HG02973 (cell line): ENCODE measurements at regions not wholly inside any gene's neighbourhood (a gene's known extent, or its start where the extent isn't known, plus 50 kb on each side); places are given as distances from the start of the nearest gene placed in this dataset.
"Not testable (repeated sequence)": the region's sequence is repeated elsewhere in the genome, so short reads cannot be mapped to it uniquely, and the experiment has no call there.

Experiments
- ATAC-seq: cut with Tn5 transposase; IDR thresholded peaks from one replicate; pipeline ENCODE4 v1.9.1; 2021; ENCODE audit warnings: moderate library complexity; ENCODE audit not compliant: unreplicated experiment

DNA sequence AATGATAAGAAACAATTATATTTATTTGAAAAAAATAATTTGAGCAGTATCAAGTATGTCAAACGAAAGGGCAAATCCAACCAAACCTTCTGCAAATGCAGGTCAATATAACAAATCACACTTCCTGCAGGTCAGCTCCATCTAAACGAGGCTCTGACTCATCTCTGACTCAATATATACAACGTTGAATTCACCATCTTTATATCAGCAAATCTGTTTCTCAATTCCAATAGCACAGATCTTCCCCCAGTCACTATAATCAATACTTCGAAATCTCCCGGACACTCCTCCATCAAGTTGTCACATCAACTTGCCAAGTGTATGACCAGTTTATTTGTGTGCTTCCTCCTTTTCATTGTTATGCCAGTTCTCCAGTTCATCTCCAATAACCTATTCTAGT is 388.9 kb downstream of the ZEB2 start:
- no peak for ATAC-seq

DNA sequence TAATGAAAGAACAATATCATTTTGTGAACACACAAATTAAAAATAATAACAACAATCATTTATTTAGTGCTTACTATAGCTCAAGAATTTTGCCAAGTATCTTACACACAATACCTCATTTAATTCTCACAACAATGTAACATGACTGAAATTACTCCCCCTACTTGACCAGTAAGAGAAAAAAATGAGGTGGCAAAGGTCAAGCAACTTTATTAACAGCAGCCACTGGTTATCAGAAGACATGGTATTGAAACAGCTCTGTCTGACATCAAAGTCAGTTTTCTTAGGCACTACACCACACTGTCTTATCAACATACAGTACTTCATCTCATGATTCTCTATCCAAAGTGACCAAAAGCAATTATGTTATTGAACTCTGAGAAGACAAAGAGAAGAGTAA is 389.4 kb downstream of the ZEB2 start:
- no peak for ATAC-seq

DNA sequence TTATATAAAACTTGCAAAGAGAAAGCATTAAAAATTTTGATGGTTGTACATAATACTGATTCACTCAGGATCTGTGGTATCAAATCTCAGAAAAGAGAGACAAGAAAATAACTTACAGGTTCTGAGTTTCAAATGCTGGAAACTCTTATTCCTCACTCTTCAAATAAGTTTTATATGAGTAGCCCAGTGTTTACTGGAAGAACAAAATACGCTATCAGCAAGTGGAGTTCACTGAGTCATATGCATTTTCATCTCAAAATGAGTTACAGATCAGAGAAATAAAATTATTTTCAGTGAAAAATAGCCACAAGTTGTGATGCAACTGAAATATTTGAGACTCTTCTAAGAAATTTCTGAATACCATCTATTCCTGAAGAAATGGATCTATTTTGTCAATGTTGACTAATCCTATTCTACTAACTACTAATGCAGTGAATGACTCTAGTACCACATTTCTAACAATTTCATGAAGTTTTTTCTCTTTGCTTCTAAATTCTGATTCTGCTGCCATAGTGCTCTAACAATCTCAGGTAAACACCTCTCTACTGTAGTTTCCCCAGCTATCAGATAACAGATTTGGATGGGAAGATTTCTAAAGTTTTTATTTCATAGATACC is 391.7 kb downstream of the ZEB2 start:
- no peak for ATAC-seq

GRCh38 chr2:144127693-144128092 is 392.2 kb downstream of the ZEB2 start:
- no peak for ATAC-seq

GRCh38 chr2:144126302-144126701 is 393.6 kb downstream of the ZEB2 start:
- ATAC-seq, result no peak

DNA sequence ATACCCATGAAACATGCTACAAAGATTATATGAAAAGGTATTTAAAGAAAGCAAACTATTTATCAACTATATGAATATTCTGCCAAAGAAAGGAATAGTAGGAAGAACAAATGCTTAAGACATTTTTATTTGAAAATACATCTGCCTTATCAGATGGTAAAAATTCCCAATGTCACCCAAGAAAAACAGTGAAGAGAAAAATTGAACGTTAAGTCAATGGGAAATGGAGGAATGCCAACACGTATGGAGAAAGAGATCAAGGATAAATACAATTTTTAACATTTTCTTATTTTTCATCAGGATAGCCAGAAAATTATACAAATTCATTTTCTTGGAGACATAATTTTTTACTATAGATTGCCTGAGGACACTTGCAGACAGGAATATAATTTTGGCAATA is 394.2 kb downstream of the ZEB2 start:
- ATAC-seq, result no peak

DNA sequence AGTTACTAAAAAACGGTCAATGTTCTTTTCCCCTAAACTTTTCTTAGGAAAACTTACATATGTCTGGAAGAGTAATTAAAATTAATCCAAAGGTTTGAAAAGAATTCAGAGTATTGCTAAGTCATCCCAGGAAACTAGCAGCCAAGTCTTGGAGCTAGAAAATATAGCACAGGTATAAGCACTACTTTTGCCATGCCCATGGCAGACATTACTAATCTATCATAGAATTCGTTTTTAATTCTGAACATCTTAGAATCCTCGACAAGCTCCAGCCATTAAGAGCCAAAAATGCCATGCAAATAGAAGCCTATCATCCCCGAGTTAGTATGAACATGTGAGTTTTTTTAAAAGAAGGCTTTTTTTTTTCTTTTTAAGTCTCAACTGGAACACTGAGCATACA is 395.0 kb downstream of the ZEB2 start:
- ATAC-seq, result no peak

DNA sequence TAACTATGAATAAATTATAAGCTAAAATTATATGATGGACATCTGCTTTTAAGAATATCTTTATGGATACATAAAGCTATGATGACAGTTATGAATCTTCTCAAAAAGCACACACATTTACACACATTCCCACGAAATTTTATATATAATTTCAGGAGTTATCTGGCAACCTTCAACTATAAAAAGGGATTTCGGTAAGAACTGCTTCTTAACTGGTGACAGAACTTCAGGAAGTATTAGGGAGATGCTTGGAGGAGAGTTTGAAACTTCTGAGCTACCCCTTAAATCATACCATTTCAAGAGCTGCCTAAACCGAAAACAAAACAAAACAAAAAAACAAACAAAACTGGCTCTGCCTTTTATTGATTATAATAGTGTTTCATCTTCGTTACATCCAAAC is 399.4 kb downstream of the ZEB2 start:
- no peak for ATAC-seq

GRCh38 chr2:144117086-144117485 is 402.8 kb downstream of the ZEB2 start:
- no peak for ATAC-seq

GRCh38 chr2:144115739-144116291 is 404.1 kb downstream of the ZEB2 start:
- ATAC-seq, result no peak

GRCh38 chr2:144114760-144115159 is 405.2 kb downstream of the ZEB2 start:
- ATAC-seq, result no peak

GRCh38 chr2:144111437-144111836 is 408.5 kb downstream of the ZEB2 start:
- ATAC-seq, result no peak

DNA sequence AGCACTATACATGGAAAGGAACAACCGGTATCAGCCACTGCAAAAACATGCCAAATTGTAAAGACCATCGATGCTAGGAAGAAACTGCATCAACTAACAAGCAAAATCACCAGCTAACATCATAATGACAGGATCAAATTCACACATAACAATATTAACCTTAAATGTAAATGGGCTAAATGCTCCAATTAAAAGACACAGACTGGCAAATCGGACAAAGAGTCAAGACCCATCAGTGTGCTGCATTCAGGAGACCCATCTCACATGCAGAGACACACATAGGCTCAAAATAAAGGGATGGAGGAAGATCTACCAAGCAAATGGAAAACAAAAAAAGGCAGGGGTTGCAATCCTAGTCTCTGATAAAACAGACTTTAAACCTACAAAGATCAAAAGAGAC is 413.8 kb downstream of the ZEB2 start:
- not testable (repeated sequence) for ATAC-seq

GRCh38 chr2:144102386-144102785 is 417.5 kb downstream of the ZEB2 start:
- ATAC-seq, result no peak

GRCh38 chr2:144099780-144100377 is 420.0 kb downstream of the ZEB2 start:
- no peak for ATAC-seq

DNA sequence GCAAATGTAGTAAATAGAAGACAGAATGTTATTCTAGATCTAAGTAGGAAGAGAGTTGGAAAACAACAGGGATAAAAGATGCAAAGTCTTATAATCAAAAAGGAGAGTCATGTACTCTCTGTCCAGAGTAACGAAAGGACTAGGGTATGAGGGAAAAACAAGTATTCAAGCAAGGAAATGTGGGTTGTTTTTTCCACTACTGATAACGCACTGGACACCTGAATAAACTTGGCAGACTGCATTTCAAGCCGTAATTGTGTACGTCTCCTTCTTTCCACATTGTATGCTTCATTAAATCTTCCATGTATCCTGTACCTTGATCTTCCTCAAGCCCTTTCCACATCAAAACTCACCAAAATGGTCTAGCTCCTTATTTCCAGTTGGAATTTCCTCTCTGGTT is 420.6 kb downstream of the ZEB2 start:
- no peak for ATAC-seq

DNA sequence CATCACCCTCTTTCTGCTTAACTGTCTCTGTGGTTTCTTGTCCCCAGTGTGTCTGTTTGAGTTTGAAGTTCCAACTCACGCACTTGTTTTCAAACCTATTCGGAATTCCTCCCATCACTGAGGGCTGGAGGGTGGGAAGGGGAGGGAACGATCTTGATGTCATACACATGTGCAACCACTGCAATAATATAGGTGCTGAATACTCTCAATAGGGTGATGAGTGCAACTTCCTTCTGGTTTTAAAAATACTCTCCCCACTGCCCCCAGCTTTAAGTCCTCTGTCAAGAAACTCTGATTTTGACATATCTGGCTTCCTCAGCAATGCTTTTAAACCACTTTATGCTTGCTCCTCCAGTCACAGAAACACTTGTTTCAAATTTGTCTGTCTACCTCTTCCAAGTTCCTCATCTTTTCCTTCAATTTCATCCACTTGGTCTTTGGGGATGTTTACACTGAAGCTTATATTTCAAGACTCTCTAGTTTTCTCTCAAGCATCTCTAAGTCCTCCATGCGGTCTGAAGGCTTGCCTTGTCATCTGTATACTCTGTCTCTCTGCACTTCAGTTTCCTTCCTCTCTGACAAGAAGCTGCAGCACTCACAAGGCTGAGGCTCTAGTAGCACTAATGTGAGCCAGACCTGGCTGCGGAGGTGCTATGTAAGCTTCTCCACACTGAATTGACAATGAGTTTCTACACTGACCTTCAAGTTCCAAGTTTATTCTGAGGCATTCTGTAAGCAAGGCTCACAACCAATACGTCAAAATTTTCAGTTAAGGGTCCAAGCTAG is 422.3 kb downstream of the ZEB2 start:
- no peak for ATAC-seq

- ATAC-seq, result no peak
These were observed 423.4 kb downstream of the ZEB2 start for GRCh38 chr2:144096531-144096930.

DNA sequence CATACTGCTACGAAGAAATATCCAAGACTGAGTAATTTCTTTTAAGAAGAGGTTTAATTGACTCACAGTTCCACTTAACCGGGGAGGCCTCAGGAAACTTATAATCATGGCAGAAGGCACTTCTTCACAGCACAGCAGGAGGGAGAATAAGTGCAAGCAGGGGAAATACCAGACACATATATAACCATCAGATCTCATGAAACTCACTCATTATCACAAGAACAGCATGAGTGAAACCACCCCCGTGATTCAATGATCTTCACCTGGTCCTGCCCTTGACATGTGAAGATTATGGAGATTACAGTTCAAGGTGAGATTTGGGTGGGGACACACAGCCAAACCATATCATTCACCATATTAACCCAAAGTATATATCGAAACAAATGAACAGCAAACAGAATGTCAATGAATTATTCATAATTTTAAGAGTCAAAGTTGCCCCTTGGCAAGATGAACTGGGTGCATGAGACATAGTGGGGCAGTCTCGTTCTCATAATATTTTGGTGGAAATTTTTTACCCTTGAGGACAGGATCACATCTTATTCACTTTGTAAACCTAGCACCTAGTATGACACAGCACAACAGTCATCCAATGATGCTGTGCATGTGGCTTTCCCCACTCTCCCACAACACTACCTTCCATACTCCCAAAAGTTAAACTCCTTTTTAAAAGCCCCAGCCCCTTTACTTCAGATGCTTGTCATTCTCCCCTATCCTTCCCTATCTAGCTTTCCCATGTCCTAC is 425.3 kb downstream of the ZEB2 start:
- no peak for ATAC-seq

- ATAC-seq, result no peak
These were observed 428.3 kb downstream of the ZEB2 start for GRCh38 chr2:144091622-144092021.

DNA sequence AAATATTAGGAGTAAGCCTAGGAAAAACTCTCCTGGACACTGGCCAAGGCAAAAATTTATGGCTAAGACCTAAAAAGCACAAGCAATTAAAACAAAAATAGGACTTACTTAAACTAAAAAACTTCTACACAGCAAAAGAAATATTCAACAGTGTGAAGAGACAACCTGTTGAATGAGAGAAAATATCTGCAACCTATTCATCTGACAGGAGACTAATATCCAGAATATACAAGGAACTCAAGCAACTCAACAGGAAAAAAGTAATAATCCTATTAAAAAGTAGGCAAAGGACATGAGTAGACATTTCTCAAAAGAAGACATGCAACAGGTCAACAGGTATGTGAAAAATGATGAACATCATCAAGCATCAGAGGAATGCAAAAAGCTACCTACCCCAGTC is 431.1 kb downstream of the ZEB2 start:
- no peak for ATAC-seq
